Inflammatory macrophage treated with lipopolysaccharide for 1 hour (primary cell): ENCODE measurements at regions not wholly inside any gene's neighbourhood (a gene's known extent, or its start where the extent isn't known, plus 50 kb on each side); places are given as distances from the start of the nearest gene placed in this dataset.
A peak's percentile ranks its signal among the peaks of the same experiment; 100 is the strongest.
"Not testable (repeated sequence)": the region's sequence is repeated elsewhere in the genome, so short reads cannot be mapped to it uniquely, and the experiment has no call there.

Source experiments
- DNase-seq, 2 donors: peaks; one replicate each; pipeline ENCODE4 v3.0.0-alpha.2; 2020 to 2022

GRCh38 chr4:170243662-170244288 lies 154.0 kb upstream of the AADAT start:
- no peak for DNase-seq

GRCh38 chr4:170242471-170242870 lies 152.7 kb upstream of the AADAT start:
- DNase-seq: no peak

- DNase-seq: no peak
Observed at GRCh38 chr4:170234800-170235199, 145.0 kb upstream of the AADAT start.

- DNase-seq: no peak
Observed at GRCh38 chr4:170231377-170231776, 141.6 kb upstream of the AADAT start.

GRCh38 chr4:170230242-170230641 lies 140.5 kb upstream of the AADAT start:
- DNase-seq: no peak

GRCh38 chr4:170229006-170229405 lies 139.2 kb upstream of the AADAT start:
- no peak for DNase-seq

- no peak for DNase-seq
Observed at GRCh38 chr4:170227928-170228327, 138.2 kb upstream of the AADAT start.

- no peak for DNase-seq
Observed at GRCh38 chr4:170226288-170226687, 136.5 kb upstream of the AADAT start.

GRCh38 chr4:170214731-170215130 lies 125.0 kb upstream of the AADAT start:
- no peak for DNase-seq

- DNase-seq: no peak
Observed at GRCh38 chr4:170214101-170214500, 124.3 kb upstream of the AADAT start.

- peak; percentile 12 to 23 for DNase-seq
Observed at GRCh38 chr4:170202721-170203120, 113.0 kb upstream of the AADAT start.

GRCh38 chr4:170198747-170199146 lies 109.0 kb upstream of the AADAT start:
- no peak for DNase-seq

- not testable (repeated sequence) for DNase-seq
Observed at GRCh38 chr4:170194794-170195193, 105.0 kb upstream of the AADAT start.

- no peak for DNase-seq
Observed at GRCh38 chr4:170193496-170193895, 103.7 kb upstream of the AADAT start.

- no peak for DNase-seq
Observed at GRCh38 chr4:170190265-170190664, 100.5 kb upstream of the AADAT start.

- no peak for DNase-seq
Observed at GRCh38 chr4:170170861-170171260, 81.1 kb upstream of the AADAT start.

- no peak for DNase-seq
Observed at GRCh38 chr4:170169699-170170098, 79.9 kb upstream of the AADAT start.

GRCh38 chr4:170167678-170168077 lies 77.9 kb upstream of the AADAT start:
- no peak for DNase-seq

- DNase-seq: not testable (repeated sequence)
Observed at GRCh38 chr4:170166193-170166592, 76.4 kb upstream of the AADAT start.

GRCh38 chr4:170162416-170162815 lies 72.7 kb upstream of the AADAT start:
- no peak for DNase-seq

- DNase-seq: no peak
Observed at GRCh38 chr4:170157670-170158069, 67.9 kb upstream of the AADAT start.

- no peak for DNase-seq
Observed at GRCh38 chr4:170145120-170145519, 55.4 kb upstream of the AADAT start.

GRCh38 chr4:170139764-170140163 lies 50.0 kb upstream of the AADAT start:
- no peak for DNase-seq
